Gastrocnemius medialis (tissue), 4 donors: ENCODE measurements at regions not wholly inside any gene's neighbourhood (a gene's known extent, or its start where the extent isn't known, plus 50 kb on each side); places are given as distances from the start of the nearest gene placed in this dataset.

Experiments used
- POLR2A ChIP-seq, 2 donors: fragments of 450-650 bp; IDR thresholded peaks; one replicate each; pipeline ENCODE4 v1.6.1; 2017; ENCODE audit warnings: antibody characterized with exemption in 2 of 2, mild to moderate bottlenecking in 2 of 2, moderate library complexity in 2 of 2
- TF ChIP-seq, protein P1 (sequence below), 5 experiments: fragments of 450-650 bp in 3 of 5; fragments of 200-600 bp in 2 of 5; sonication (generic) in 2 of 5; IDR thresholded peaks in 4 of 5; conservative IDR thresholded peaks in 1 of 5; 1 replicate in 4 of 5; 2 replicates in 1 of 5; pipeline ENCODE4 v1.5.1; 2016 to 2019; ENCODE audit warnings: antibody characterized with exemption in 5 of 5, mild to moderate bottlenecking in 3 of 5, moderate library complexity in 3 of 5

DNA sequence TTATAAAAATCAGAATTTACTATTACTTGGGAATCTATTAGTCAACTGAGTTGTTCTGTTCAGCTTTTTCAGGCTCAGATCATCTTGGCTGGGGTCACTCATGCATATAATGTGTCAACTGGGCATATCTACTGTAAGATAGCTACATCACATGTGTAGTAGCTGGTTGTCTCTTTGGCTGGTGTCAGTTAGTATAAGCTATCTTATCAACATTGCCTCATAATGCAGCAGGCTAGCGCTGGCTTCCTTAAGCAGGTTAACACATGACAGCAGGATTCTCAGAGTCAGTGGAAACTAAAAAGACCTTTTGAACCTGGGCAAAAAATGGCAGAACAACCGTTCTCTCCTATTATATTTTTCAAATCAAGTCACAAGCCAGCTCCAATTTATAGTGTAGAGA is 378.3 kb upstream of the PCDH10 start:
- no peak for TF ChIP-seq POLR2A (IDR thresholded peaks at IDR 0.05)
- TF ChIP-seq, protein P1, sequence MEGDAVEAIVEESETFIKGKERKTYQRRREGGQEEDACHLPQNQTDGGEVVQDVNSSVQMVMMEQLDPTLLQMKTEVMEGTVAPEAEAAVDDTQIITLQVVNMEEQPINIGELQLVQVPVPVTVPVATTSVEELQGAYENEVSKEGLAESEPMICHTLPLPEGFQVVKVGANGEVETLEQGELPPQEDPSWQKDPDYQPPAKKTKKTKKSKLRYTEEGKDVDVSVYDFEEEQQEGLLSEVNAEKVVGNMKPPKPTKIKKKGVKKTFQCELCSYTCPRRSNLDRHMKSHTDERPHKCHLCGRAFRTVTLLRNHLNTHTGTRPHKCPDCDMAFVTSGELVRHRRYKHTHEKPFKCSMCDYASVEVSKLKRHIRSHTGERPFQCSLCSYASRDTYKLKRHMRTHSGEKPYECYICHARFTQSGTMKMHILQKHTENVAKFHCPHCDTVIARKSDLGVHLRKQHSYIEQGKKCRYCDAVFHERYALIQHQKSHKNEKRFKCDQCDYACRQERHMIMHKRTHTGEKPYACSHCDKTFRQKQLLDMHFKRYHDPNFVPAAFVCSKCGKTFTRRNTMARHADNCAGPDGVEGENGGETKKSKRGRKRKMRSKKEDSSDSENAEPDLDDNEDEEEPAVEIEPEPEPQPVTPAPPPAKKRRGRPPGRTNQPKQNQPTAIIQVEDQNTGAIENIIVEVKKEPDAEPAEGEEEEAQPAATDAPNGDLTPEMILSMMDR (IDR thresholded peaks at IDR 0.05 in 4 of 5, conservative IDR thresholded peaks at IDR 0.05 in 1 of 5) = no peak
